GM13977 (cell line): ENCODE measurements at regions not wholly inside any gene's neighbourhood (a gene's known extent, or its start where the extent isn't known, plus 50 kb on each side); places are given as distances from the start of the nearest gene placed in this dataset.

Source experiments
- DNase-seq: peaks from one replicate; pipeline ENCODE4 v3.0.0; 2012; ENCODE audit warnings: low spot score
- in situ Hi-C: fragments of 300-500 bp; cut with MboI; formaldehyde crosslinking; loops from one replicate; pipeline ENCODE4 v1.12.0; 2022; ENCODE audit warnings: low sequenced_read_pairs, low pct_unique_long_range_greater_than_20kb, mixed read lengths, inconsistent platforms; ENCODE audit not compliant: unreplicated experiment
- TF ChIP-seq, protein P1 (sequence below): IDR thresholded peaks from 2 replicates; pipeline ENCODE4 v1.5.1; 2012; ENCODE audit warnings: mild to moderate bottlenecking, control low read depth; ENCODE audit not compliant: insufficient read depth; ENCODE audit errors: extremely low read depth, missing control alignments

DNA sequence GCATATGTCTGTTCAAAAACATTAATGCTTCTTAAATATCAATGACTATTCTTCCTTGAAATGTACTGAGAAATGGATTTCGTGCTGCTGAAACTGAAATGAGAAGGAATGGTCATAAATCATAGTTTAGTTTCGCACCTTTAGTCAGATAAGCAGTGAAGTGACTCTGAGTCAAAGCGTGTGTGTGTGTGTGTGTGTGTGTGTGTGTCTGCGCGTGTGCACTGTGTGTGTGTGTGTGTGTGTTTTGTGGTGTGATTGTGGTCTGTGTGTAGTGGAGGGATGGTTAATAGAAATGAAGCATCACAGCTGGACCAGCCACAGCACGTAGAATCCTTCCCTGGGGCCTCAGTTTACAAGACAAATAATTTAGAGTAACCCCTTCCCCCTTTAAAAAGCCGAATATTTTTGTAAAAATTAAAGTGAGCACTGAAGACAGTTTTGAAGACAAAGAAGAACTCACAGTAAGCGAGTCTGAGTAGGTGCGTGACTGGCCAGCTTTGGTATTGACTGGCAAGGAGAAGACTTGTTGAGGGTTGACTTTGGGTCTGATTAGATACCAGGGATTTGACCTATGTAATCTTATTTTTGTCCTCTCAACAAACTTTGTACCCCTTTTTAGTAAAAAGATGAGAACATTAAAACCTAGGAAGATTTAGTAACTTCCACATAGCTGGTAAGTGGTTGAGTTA lies 202.0 kb upstream of the IL12A start:
- no peak for DNase-seq
- in situ Hi-C loops: no loop called here
- TF ChIP-seq, protein P1, sequence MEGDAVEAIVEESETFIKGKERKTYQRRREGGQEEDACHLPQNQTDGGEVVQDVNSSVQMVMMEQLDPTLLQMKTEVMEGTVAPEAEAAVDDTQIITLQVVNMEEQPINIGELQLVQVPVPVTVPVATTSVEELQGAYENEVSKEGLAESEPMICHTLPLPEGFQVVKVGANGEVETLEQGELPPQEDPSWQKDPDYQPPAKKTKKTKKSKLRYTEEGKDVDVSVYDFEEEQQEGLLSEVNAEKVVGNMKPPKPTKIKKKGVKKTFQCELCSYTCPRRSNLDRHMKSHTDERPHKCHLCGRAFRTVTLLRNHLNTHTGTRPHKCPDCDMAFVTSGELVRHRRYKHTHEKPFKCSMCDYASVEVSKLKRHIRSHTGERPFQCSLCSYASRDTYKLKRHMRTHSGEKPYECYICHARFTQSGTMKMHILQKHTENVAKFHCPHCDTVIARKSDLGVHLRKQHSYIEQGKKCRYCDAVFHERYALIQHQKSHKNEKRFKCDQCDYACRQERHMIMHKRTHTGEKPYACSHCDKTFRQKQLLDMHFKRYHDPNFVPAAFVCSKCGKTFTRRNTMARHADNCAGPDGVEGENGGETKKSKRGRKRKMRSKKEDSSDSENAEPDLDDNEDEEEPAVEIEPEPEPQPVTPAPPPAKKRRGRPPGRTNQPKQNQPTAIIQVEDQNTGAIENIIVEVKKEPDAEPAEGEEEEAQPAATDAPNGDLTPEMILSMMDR: no peak

DNA sequence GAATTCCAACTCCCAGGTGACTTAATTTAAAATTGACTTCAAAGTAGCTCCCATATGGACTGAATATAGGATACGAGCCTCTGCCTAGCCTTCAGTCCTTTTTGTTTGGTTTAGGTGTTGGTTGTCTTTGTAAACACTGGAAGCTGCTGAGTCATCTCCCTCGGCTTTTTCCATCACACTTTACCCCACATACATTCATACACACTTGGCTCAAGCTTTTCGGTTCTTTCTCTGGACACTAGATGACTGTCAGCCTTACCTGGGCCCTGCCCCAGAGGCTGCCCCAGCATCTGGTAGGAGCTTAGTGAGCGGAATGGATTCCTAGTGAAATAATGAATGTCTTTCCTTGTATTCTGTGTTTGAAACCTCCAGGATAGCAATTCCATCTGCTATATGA lies 201.5 kb upstream of the IL12A start:
- in situ Hi-C loops: no loop called here
- TF ChIP-seq, protein P1: no peak
- no peak for DNase-seq

DNA sequence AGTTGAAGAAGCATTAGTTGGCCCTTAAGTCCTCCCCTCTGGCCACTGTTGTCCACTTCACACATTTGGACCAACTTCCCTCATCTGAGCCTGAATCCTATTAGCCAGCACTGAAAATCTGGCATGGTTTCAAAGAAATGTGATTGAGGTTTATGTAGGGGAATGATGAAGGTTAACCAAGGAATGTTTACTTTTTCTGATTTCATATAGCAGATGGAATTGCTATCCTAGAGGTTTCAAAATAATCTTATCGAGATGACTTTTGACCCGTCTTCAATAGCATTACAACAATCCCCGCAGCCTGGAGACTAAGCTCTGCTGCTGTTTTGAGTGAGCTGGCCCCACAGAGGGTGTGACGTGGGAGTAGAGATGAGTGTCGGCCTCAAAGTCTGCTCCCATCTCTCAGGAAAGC lies 200.8 kb upstream of the IL12A start:
- DNase-seq: no peak
- TF ChIP-seq, protein P1: no peak
- in situ Hi-C loops: no loop called here

DNA sequence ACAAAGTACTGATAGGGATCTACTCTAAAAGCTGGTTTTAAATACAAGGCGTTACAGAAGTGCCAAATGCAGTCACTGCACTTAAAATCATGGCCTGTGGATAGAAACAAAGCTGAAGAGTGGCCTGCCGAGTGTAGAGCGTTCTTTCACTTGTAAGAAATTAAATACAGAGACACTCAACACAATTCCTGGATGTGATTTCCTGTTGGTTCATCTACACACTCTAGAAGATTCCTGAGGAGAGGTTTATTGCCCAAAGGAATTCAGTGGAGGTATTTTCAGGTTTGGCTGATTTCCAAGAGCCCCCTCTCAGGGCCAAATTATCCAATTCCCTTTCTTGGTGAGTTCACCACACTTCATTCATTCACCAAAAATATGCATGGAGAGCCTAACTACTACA lies 200.3 kb upstream of the IL12A start:
- in situ Hi-C loops: no loop called here
- TF ChIP-seq, protein P1: no peak
- DNase-seq: no peak

DNA sequence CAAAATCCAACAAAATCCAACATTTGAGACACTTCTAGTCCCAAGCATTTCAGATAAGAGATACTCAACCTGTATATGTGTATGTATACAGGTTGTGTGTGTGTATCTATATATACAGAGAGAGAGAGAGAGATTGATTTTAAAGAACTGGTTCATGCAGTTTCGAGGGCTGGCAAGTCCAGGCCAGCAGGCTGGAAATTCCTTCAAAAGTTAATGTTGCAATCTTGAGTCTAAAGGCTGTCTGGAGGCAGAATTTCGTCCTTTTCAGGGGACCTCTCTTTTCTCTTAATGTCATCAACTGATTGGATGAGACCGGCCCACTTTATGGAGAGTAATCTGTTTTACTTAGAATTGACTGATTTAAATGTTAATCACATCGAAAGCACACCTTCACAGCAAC lies 199.6 kb upstream of the IL12A start:
- in situ Hi-C loops: no loop called here
- DNase-seq: no peak
- TF ChIP-seq, protein P1: no peak

DNA sequence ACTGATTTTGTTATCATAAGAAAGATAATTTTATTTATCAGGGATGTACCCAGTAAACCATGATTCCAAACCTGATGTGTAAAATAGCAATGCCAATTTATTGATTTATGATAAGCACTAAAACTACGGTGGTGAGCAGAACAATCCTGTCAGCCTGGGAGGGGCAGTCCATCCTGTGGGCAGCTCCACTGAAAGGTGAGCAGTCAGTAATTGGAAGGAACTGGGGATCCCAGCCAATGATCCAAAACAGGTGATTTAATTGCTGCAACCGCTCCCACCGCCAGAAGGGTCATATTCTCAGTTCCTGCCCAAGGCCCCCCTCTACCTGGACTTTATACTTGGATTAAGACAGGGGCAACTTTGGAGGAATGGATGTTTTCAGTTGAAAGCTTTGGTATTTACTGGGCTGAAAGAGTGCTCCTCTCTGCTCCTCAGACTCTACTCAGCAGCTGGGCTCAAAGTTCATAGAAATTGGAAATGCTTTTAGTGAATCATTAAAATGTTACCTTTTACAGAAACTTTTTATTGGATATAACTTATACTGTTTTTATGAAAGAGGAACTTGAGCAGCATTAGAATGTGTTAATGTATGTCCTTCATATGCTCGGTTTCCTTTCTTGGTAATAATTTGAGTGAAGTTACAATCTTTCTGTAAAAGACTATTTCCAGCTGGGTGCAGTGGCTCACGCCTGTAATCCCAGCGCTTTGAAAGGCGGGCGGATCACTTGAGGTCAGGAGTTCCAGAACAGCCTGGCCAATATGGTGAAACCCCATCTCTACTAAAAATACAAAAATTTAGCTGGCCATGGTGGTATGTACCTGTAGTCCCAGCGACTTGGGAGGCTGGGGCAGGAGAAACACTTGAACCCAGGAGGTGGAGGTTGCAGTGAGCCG lies 198.6 kb upstream of the IL12A start:
- in situ Hi-C loops: no loop called here
- no peak for DNase-seq
- TF ChIP-seq, protein P1: no peak
